Skin epidermis (tissue), 12 donors: ENCODE measurements at regions not wholly inside any gene's neighbourhood (a gene's known extent, or its start where the extent isn't known, plus 50 kb on each side); places are given as distances from the start of the nearest gene placed in this dataset.

Experiments used
- H3K27ac ChIP-seq, 21 experiments: fragments of 200-600 bp; sonication (generic) in 11 of 21; one replicate each; pipeline ENCODE4 v1.5.0; 2020; ENCODE audit warnings: mild to moderate bottlenecking in 3 of 21, inconsistent platforms in 2 of 21, moderate library complexity in 2 of 21
- H3K4me3 ChIP-seq, 7 experiments: fragments of 200-600 bp; sonication (generic) in 2 of 7; one replicate each; pipeline ENCODE4 v1.5.0; 2020; ENCODE audit warnings: inconsistent platforms in 2 of 7, mild to moderate bottlenecking in 2 of 7, moderate library complexity in 1 of 7

- H3K4me3 ChIP-seq, result no peak overlapping the region
- H3K27ac ChIP-seq, result no peak overlapping the region
Observed at GRCh38 chr17:71399649-71400048, 721.2 kb upstream of the SOX9 start.

- H3K27ac ChIP-seq, result peak overlapping the region in 1 of 21 experiments; percentile 5
- no peak overlapping the region for H3K4me3 ChIP-seq
Observed at GRCh38 chr17:71402007-71402406, 718.8 kb upstream of the SOX9 start.

GRCh38 chr17:71402661-71403141 is 718.1 kb upstream of the SOX9 start:
- Histone ChIP-seq H3K27ac (peak overlapping the region in 7 of 21 experiments; percentile 9 to 72 (median 60)), H3K4me3 (no peak overlapping the region)

- Histone ChIP-seq H3K4me3 (no peak overlapping the region), H3K27ac (peak overlapping the region in 2 of 21 experiments; percentile 15 to 30)
Observed at GRCh38 chr17:71405101-71405500, 715.7 kb upstream of the SOX9 start.

GRCh38 chr17:71407981-71408380 is 712.8 kb upstream of the SOX9 start:
- Histone ChIP-seq H3K4me3 (no peak overlapping the region), H3K27ac (peak overlapping the region in 3 of 21 experiments; percentile 9 to 47 (median 13))

- Histone ChIP-seq H3K4me3 (no peak overlapping the region), H3K27ac (no peak overlapping the region)
Observed at GRCh38 chr17:71409137-71409536, 711.7 kb upstream of the SOX9 start.

GRCh38 chr17:71409712-71410111 is 711.1 kb upstream of the SOX9 start:
- Histone ChIP-seq H3K27ac (no peak overlapping the region), H3K4me3 (no peak overlapping the region)

GRCh38 chr17:71412803-71413202 is 708.0 kb upstream of the SOX9 start:
- Histone ChIP-seq H3K4me3 (no peak overlapping the region), H3K27ac (peak overlapping the region in 4 of 21 experiments; percentile 12 to 40 (median 24))

- H3K4me3 ChIP-seq, result no peak overlapping the region
Observed at GRCh38 chr17:71413935-71414334, 706.9 kb upstream of the SOX9 start.

GRCh38 chr17:71417142-71417541 is 703.7 kb upstream of the SOX9 start:
- no peak overlapping the region for H3K4me3 ChIP-seq
- H3K27ac ChIP-seq, result no peak overlapping the region

More at GRCh38 chr17:71413935-71414334, 706.9 kb upstream of the SOX9 start:
- peak overlapping the region in 1 of 21 experiments; percentile 13 for H3K27ac ChIP-seq

- H3K4me3 ChIP-seq, result no peak overlapping the region
- H3K27ac ChIP-seq, result no peak overlapping the region
Observed at GRCh38 chr17:71422968-71423367, 697.9 kb upstream of the SOX9 start.

- Histone ChIP-seq H3K4me3 (no peak overlapping the region), H3K27ac (peak overlapping the region in 2 of 21 experiments; percentile 39 to 59)
Observed at GRCh38 chr17:71423871-71424546, 696.8 kb upstream of the SOX9 start.

GRCh38 chr17:71427801-71428200 is 693.0 kb upstream of the SOX9 start:
- H3K4me3 ChIP-seq, result no peak overlapping the region
- no peak overlapping the region for H3K27ac ChIP-seq

GRCh38 chr17:71428897-71429296 is 691.9 kb upstream of the SOX9 start:
- Histone ChIP-seq H3K4me3 (no peak overlapping the region), H3K27ac (no peak overlapping the region)

- no peak overlapping the region for H3K27ac ChIP-seq
- no peak overlapping the region for H3K4me3 ChIP-seq
Observed at GRCh38 chr17:71430281-71430680, 690.5 kb upstream of the SOX9 start.

GRCh38 chr17:71431146-71431545 is 689.7 kb upstream of the SOX9 start:
- no peak overlapping the region for H3K4me3 ChIP-seq
- peak overlapping the region in 1 of 21 experiments; percentile 6 for H3K27ac ChIP-seq

- no peak overlapping the region for H3K4me3 ChIP-seq
- peak overlapping the region in 3 of 21 experiments; percentile 5 to 60 (median 49) for H3K27ac ChIP-seq
Observed at GRCh38 chr17:71432378-71433315, 688.2 kb upstream of the SOX9 start.

GRCh38 chr17:71434716-71435115 is 686.1 kb upstream of the SOX9 start:
- H3K4me3 ChIP-seq, result no peak overlapping the region
- no peak overlapping the region for H3K27ac ChIP-seq

- no peak overlapping the region for H3K4me3 ChIP-seq
Observed at GRCh38 chr17:71436479-71436878, 684.3 kb upstream of the SOX9 start.

GRCh38 chr17:71437166-71437565 is 683.7 kb upstream of the SOX9 start:
- Histone ChIP-seq H3K27ac (no peak overlapping the region), H3K4me3 (no peak overlapping the region)

More at GRCh38 chr17:71436479-71436878, 684.3 kb upstream of the SOX9 start:
- no peak overlapping the region for H3K27ac ChIP-seq
